GM21390 (cell line): ENCODE measurements at regions not wholly inside any gene's neighbourhood (a gene's known extent, or its start where the extent isn't known, plus 50 kb on each side); places are given as distances from the start of the nearest gene placed in this dataset.
A peak's percentile ranks its signal among the peaks of the same experiment; 100 is the strongest.

Experiments used
- ATAC-seq: cut with Tn5 transposase; IDR thresholded peaks from one replicate; pipeline ENCODE4 v1.9.1; 2021; ENCODE audit not compliant: unreplicated experiment

DNA sequence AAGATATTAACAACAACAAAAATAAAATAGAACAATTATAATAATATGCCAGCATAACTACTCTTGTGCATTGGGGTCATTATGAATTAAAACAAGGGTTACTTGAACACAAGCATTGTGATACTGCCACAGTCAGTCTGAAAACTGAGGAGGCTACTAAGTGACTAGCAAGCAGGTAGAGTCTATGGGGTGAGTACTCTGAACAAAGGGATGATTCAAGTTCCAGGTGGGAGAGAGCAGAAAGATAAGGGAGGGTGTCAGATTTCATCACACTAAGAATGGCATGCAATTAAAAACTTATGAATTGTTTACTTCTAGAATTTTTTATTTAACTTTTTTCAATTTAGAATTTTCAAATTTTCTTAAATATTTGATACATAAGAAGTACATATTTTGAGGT, 754.4 kb upstream of the GOLIM4 start:
- no peak for ATAC-seq

DNA sequence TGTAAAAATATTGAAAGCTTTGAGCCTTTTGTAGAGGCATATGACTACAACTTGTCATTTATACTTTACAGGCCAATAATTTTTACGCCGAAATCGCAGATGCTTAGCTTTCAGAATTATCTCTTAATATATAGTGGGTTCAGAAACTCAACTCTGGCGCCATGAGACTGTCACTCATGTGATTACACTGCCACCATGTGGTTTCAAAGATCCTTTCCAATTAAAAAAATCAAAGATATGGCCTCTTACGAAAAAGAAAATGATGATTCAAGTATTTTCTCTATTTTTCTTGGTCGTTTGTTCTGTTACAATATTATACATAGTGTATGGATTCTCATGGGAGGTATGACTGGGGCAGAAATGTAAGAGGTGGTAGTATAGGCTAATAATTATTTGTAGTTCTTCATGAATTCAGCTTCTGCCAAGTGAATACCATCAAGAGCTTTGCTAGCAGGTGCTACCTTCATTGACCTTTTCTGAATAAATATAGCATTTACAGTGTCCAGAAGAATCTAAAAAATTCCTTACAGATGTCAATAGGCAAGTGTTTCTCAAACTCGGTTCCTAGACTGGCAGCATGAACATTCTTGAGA, 751.7 kb upstream of the GOLIM4 start:
- peak; percentile 74 for ATAC-seq

DNA sequence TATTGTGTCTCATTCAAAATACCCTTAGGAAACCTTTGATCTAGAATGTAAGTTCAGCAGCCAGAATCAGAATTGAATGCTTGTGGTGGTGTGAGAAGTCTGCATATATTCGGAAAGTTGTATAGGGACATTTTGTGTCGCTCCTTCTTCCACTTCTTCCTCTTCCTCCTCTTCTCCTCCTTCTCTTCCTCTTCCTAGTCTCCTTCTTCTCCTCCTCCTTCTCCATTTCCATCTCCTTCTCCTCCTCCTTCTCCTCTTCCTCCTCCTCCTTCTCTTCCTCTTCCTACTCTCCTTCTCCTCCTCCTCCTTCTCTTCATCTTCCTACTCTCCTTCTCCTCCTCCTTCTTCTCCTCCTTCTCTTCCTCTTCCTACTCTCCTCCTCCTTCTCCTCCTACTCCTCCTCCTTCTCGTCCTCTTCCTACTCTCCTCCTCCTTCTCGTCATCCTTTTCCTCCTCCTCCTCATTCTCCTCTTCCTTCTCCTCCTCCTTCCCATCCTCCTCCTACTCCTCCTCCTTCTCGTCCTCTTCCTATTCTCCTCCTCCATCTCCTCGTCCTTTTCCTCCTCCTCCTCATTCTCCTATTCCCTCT, 749.3 kb upstream of the GOLIM4 start:
- ATAC-seq, result no peak

DNA sequence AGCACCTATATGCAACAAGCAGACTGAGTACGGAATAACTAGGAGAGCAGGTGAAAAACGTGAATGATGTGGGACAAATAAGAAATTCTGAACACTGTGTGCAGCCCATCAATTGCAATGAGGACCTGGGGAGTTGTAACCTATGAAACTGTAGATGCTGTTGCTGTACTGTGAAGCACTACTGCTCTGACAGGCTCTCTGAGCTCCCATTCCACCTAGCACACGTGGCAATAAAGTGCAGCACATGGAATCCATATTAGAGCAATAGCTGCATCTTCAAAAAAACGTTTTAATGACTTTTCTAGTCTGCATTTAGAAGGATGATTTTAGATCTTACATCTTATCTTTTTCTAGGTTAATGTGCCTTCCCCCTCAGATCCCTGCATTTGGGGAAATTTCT, 748.7 kb upstream of the GOLIM4 start:
- no peak for ATAC-seq

DNA sequence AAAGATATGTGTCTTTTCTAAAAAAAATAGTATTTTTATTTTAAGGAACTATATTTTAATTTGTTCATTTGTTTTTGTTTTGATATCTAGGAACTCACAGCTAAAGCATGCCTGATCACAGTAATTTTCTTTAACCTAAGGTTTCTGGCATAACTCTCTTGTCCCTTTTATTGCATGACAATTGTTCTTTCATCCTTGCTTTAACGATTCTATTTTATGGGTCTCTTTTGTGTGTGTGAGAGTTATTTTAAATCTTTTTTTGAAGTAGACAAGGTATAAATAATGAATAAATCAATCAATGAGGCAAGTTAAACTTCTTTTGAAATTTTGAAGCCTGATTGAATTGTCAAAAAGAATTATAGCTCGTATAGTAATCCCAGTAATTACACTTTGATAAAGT, 747.8 kb upstream of the GOLIM4 start:
- no peak for ATAC-seq

DNA sequence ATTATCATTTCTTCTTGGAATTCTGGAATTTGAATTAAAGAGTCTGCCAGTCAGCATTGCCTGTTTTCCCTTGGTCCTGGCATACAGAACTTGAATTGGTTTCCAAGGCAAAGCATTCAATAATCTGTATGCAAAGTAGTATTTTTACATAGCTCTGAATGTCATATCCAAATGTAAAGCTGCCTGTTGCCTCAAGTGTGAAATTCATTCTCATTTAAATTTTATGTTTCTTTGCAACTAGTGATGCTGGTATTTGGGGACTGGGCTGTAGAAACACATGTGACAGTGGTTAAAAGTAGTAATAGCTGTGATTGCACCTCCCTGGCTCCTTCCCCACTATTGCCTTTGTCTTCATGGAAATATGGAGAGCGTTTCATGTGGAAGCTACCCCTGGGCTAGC, 743.9 kb upstream of the GOLIM4 start:
- ATAC-seq, result no peak

DNA sequence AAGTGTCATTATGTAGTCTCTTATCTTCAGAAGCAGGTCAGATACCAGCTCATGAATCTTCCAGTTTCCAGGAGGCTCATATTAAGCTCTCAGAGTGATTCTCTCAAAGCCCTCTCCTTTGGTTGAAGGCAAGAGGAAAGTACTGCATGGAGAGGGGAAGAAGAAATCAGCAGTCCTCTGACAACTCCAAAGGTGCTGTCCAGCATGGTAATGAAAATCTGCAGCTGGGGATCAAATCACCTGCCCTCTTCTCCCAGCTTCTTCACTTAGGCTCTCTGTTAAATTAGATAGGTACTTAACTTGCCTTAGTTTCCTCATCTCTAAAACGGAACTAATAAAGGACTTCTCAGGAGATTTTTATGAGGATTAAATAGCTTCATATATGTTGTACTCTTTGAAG, 738.8 kb upstream of the GOLIM4 start:
- no peak for ATAC-seq

DNA sequence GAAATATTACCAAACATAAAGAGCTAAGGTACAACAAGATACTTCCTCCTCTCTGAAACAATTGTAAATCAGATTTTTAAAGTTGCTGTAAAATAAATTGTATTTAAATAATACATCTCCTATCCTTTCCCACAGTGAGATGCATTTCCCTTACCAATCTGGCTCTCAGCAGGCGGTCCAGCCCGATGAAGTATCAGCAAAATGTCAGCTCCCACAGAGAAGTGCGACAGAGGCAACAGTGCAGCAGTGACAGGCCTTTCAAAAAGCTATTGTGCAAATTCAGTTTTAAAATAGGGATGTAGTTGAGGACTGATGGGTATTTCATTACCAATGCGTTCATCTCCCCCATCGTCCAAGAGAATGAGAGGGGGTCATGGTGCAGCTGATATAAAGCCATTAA, 733.2 kb upstream of the GOLIM4 start:
- no peak for ATAC-seq

DNA sequence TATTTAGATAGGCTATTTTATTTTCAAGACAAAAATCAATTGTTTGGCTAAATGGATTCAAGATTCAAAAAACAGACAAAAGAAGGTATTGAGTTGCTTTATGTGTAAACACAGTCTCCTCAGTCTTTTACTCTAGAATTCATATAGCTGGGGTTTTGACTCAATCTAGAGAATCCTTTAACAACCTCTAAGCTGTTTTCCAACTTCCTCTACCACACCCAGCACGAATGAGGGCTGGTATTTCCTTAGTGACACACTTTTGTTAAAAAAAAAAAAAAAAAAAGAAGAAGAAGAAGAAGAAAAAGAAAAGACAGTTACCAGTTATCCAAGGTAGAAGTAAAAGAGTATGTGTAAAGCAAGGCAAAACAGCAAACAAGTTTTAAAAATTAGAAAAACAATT, 732.8 kb upstream of the GOLIM4 start:
- ATAC-seq, result no peak

DNA sequence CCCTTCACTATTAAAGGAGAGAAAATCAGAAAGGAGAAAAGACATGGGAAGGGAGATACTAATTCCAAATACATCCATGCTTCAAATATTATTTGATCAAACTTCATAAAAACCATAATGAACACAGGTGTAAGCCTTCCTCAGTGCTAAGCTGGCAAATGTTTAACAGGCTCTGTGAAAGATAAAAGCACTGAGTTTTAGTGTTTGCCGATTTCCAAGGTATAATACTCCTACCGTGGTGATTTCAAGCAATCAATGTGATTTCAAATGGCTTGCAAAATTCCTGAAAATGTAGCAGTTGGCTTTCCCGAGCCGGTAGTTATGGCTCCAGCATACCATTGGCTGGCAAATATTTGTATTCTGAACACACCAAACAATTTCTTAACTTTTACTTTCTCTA, 732.3 kb upstream of the GOLIM4 start:
- no peak for ATAC-seq

DNA sequence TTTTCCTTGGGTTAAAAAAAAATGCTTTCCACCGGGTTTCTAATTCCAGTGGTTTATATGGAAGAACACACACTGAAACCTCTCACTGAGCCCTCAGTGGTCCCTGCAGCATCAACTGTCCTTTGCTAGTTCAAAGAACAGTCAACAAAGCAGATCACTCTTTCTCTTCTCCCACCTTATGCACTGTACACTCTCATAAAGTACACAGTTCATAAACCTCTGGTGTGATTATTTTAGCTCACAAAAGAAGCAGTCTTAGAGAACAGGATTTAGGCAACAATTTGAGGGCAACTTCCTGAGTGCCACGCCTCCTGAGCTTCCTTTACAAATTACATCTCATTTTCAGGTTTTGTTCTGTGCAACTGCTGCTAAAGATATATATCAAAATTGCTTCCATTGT, 728.4 kb upstream of the GOLIM4 start:
- ATAC-seq, result no peak

DNA sequence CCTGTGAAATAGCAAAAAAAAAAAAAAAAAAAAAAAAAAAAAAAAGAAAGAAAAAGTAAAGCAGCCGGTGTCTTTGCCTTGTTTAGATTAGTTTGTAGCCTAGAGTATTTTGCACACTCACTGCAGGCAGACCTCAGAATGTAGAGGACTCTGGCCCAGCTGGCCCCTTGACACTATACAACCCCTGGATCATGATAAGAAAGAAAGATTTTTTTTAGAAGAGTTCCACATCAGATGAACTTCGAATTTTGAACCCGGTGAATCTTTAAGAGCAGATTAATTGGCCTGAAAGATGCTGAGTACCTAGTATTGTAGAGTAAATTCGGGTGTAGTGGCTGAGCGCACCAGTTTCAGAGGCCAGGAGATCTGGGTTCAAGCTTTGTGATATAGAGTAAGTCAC, 727.7 kb upstream of the GOLIM4 start:
- ATAC-seq, result no peak

DNA sequence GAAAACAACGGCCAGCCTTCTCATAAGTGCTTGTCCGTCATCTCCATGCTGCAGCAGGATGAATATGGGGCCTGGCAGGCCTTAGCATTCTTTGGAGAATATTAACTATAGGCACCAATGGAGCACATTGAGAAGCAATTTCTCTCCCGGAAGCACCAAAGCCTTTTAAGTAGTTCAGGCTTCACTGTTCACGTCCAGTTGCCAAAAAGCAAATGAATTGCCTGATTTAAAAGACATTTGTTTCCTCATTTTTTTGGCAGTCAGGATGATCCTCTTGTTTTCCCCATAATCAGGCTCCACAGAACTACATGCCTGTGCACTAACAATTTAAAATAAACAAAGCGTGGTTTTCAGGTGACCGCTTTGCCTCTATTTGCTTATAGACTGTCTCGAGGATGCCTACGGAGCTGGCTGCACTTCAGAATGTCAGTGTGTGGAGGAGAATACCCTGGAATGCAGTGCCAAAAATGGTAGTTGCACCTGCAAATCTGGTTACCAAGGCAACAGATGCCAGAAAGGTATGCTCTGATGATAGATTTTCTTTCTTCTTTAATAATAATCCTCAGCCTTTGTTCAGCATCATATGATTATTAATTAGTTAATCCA, 725.2 kb upstream of the GOLIM4 start:
- ATAC-seq, result no peak

DNA sequence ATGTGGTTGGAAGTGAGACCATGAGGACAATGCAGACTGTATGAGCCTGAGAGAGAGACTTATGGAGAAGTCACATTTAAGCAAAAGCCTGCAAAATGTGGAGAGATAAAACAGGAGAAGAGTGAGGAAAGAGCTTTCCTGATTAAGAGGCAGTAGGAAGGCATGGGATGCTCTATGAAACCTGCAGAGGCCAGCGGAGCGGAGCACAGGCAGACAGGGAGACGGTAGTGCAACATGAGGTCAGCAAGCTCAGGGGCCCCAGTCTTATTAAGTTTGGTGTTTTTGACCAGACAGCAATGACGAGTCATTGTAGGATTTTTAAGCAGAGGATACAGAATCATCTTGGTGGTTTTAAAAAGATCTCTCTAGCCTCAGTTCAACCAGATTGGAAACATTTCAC, 721.5 kb upstream of the GOLIM4 start:
- no peak for ATAC-seq

DNA sequence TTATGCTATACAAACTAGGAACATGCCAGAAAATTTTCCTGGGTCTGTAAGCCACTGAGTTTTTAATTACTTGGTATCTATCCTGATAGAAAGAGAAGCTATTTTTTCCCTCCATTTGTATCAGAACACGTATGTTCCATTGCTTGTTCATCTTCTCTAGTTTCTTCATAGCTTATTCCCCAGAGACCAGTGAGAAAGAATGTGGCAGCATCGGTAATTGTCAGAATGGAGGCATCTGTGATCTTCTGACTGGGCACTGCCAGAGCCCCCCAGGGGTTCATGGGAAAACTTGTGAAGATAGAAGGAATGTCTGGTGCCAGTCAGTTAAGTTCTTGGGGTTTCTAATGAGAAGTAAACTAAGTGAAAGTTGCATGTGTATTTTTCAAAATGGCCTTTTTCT, 720.2 kb upstream of the GOLIM4 start:
- no peak for ATAC-seq

DNA sequence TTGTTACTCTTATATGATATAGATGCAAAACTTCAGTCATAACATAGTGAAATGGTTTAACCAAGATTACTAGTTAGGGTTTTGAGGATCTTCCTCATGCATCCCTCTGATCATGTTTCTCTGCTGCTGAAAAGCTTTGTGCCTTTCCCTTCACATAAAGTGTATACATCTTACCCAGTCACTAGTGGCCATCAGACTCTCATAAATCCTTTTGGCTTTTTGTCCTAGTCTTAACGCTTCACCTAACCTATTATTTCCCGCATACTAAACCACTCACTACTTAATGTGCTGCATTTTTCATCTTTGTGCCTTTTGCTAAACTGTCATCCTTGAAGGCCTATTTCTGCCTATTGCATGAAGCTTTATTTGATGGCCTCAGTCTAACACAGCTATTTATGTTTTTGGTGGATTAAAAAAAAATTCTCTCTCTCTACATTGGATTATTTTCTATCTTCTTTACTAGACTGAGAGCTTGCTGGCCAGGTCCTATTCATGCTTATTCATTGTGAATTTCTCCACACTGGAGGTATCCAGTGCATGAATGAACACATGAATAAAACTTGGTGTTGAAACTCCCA, 717.6 kb upstream of the GOLIM4 start:
- no peak for ATAC-seq

DNA sequence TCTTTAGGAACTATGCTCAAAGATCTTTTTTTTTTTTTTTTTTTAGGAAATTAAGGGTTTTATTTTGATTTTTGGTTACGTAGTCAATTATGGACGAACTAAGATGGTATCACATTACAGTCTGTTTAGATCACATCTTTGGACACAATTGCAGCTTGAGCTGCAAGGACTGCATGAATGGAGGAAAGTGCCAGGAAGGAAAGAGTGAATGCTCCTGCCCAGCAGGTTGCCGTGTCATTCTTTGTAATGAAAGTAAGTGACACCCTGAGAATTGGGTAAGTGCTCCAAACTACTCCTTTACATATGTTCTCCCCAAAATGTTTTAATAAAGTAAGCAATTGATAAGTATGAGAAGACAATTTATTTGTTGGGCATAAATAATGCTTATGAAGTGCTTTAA, 716.5 kb upstream of the GOLIM4 start:
- no peak for ATAC-seq

DNA sequence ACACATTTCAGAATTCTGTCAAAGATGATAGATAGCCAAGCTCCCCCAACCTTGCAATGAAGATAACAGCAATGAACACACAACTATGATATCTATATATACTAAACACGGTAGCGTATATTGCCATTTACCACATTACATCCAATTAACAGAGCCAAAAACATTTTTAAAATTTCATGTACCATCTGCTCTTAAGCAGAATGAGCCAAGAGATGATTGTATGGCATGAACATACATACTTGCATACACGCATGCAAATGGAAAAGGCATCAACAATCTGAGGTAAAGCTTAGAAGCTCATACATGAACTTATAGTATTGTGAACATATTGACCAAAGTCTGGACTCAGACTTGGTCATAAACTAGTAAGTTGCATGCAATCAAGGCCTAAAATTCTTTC, 712.9 kb upstream of the GOLIM4 start:
- ATAC-seq, result no peak

DNA sequence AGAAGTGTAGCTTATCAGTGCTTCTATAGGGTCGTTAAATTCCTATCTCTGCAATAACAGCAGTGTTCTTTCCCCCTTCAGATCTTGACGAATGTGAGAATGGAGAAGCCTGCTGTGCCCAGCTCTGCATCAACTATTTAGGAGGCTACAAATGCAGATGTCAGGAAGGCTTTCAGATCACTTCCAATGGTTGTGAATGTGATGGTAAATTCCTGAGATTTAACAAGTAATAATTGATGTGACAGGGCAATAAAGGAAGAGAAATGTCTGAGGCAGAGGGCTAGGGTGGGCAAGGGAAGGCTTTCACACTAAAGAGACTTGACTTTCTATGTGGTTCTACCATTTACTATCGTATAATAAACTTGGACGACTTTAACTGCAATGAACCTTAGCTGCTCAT, 711.7 kb upstream of the GOLIM4 start:
- no peak for ATAC-seq

DNA sequence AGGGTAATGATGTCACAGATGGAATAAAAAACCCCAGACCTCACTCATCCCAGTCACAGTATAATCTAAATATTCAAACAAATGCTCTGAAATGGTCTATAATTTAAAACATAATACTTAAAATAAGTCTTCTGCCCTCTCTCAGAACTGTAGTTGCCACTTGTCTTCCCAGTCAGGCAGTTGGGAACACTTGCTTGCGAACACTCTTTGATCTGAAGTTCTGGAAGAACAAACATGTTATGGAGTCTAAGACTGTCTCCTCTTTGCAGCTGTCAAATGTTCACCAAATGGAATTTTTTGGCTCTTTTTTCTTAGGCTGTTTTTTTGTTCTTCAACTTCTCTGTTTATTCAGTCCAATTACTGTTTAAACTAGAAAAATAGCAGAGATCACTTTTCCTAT, 711.1 kb upstream of the GOLIM4 start:
- no peak for ATAC-seq

DNA sequence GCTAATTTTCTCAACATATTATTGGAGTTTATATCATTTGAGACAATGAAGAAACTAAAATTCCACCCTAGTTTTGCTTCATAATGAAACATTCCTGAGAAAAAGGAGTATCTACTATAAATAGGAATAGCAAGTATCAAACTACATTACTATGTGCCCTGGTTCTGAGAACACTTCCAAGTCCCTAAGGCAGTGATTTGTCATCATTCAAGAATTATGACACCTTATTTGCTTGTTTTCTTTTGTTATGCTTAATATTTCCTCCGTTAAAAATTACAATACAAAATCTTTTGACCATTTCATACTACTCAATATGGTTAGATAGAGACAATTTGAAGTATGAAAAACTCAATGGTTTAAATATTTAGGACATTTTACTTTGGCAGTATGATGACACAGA, 707.8 kb upstream of the GOLIM4 start:
- ATAC-seq, result no peak

DNA sequence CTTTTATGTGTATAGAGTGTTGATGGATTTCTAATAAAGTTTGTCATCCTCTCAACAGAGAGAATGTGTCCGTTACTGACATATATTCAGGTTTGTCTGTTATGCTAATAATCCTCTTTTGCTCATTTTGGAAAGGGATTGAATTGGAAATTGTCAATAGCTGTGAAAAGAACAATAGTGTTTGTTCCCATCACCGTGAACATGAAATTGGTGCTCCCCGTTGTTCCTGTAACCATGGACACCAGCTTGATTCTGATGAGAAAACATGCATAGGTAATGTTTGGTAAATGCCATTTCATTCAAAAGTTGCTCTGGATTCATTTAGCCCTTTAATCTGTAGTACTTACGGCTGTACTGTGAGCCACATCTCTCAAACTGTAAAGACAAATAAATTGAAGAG, 707.0 kb upstream of the GOLIM4 start:
- no peak for ATAC-seq

DNA sequence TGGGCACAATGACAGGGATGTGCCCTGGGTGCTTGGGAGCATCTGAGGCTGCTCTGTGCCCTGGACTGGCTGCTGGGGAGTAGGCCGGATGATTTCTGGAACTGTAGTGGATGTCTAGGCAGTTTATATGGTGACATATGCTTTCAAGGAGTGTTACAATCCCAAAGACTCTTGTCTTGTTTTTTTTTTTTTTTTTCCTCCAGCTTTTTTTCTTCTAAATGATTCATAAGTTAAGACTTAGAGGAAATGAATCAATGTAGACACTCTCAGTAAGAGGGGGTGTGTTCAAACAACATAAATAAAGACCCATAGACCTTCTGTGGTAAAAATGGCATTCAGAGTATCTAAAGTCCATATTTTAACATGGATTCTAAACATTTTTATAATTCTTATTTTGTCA, 706.1 kb upstream of the GOLIM4 start:
- ATAC-seq, result no peak
